COLO829 (cell line): ENCODE measurements at regions not wholly inside any gene's neighbourhood (a gene's known extent, or its start where the extent isn't known, plus 50 kb on each side); places are given as distances from the start of the nearest gene placed in this dataset.

Source experiments
- DNase-seq: peaks from one replicate; pipeline ENCODE4 v3.0.0; 2012; ENCODE audit warnings: low spot score

DNA sequence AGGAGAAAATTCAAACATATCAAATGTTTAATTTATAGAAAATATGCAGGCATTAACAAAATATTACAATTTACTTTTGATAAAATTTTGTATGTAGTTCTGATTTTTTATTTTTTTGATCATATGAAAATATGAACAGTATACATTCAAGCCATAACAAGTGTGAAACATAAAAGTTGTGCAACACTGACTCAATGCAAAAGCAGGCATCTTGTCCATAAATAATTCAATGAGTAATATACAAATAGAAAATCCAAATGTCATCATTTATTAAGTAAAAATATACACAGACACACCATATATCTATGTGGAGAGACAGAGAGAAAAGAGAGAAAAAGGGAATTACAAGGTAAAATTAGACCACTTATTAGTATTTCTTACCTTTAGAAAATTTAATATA is 1183.9 kb downstream of the SLITRK1 start:
- DNase-seq: no peak

DNA sequence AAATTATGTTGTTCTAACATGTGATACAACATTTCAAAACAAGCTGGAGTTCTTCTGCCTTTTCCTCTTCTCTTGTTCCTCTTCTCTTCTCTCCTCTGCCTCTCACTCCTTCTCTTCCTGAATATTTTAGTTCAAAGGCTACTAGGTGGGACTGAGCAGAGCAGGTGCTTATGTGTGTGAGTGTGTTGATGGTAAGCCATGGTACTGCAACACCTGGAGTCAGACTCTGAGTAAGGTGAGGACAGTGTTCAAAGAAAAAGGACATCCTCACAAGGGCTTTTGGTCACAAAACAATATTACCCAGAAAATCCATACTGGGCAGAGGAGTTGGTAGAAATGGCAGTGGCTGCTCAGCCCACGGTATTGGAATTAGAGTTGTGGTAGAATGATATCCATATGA is 1188.7 kb downstream of the SLITRK1 start:
- DNase-seq: no peak

DNA sequence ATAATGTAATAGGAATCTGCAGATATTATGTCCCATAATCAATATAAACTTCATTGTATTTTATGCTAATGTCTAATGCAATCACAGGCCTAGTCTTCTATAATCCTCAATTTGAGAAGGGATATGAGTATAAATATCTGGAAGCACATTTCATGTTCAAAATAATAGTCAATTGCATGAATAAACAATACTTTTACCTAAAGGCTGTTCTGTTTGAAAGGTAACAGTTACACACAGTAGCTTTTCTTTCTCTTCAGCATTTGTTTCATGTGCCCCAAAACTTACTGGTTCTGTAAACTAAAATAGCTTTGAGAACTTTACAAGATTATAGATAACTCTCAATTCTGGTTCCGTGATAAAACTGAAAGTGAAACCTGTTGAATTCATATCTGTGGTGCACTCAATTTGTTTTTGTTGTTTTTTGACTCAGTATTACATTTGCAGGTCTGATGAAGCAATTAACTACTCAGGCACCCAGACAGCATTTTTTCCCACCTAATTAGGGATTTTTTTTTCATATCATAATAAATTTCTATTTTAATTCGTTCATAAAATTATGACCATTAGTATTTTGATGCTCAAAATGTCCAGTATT is 1193.8 kb downstream of the SLITRK1 start:
- DNase-seq: no peak

DNA sequence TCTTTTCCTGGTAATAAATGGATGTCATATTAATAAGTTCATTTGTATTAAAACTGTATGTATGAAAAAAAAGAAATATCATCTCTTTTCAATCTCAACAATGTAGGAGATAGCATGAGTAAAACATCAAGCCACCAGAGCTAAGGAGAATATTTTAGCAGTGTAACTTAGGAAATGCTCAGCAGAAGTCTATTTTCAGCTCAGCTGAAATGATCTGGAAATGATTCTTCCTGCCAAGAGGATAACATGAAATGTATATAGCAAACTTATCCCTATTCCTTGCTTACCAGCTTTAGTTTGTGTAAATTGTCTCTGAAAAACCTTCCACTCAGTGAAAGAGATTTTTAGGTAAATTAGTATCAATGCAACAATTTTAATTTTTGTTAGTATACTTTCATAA is 1194.4 kb downstream of the SLITRK1 start:
- DNase-seq: no peak

DNA sequence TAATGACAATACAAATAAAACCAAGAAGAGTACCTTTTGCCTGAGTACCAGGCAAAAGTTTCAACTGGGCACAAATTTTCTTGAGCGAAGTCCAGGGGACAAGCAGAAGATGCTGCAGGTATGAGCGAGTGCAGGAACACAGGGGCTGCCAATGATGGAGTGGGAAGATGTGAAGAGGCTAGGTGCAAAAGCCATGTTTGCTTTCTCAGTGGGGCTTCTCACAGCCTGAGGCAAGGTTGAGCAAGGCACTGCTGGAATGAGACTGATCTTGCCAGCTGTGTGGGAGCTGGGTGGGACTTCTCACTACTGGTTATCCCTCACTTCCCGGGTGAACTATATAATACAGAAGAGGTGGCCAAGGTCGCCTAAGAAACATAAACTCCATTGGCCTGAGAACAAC is 1200.7 kb downstream of the SLITRK1 start:
- no peak for DNase-seq

DNA sequence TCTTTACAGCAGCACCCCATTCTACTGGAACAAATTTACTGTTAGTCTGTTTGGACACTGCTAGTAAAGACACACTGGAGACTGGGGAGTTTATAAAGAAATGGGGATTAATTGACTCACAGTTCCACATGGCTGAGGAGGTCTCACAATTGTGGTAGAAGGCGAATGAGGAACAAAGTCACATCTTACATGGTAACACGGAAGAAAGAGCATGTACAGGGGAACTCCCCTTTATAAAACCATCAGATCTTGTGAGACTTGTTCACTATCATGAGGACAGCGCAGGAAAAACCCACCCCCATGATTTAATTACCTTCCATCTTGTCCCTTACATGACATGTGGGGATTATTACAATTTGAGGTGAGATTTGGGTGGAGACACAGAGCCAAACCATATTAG is 1204.2 kb downstream of the SLITRK1 start:
- no peak for DNase-seq

DNA sequence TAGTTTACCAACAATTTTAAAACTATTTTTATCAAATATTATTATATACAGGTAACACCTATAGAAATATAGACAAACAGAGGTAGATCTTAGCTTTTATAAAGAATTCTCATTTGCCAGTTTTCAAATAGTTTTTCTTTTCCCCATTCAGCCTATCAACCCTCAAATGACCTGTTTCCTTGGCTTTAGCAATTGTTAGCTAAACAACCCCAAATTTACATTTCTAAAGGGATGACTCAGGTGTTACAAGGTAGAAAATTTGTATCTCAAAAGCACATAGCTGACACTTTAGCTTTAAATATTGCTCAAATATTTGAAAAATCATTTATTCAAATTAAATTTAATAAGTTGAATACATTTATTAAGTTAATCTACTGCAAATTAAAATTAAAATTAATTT is 1207.2 kb downstream of the SLITRK1 start:
- no peak for DNase-seq

DNA sequence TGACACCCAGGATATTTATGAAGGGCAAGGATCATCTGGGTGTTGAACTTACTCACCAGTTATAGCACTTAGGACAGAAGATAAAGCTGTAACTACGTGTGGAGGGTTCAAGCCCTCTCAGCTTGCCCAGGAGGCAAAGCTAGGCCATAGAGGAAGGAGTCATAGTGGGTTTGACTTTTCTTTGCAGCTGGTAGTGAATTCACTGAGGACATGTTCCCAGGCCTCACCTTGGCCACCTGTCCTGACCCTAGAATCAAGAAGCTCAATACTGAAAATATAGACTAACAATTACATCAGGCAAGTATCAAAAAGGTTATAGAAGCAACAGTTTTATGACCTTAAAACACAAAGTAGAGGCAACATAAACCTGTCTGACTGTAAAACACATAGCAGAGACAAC is 1207.7 kb downstream of the SLITRK1 start:
- no peak for DNase-seq

DNA sequence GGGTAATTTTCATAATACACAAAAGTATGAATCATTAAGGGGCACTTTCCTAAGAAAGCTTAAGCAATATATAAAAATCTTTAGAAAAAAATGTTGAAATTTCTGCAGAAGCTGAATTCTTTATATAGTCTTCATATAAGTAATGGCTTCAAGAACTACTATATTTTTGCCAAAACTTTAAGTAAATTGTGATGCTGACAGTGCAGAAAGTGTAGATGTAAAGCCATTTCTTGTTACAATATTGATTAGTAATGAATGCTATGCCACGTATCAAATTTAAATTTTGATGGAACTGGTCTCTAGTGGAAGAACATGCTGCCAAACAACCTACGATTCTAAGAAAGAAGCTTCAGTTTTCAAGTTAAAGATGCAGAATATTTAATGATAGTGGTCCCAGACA is 1210.0 kb downstream of the SLITRK1 start:
- DNase-seq: no peak

DNA sequence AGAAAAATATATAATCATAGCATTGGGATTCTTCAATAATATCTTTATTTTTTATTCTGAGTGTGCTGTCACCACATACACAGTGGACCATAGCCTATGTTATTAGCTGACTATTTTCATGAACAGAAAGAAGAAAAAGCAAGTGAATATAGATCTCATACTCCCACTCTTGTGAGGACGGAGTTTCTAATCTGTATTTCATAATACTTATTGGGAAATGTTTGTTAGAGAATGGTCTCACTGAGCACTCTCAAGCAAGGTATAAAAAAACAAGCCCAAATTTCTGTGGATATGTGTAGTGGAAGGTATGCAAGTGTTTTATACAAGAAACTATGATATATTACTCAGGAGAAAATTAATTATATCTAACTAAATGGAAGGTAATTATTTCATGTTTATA is 1218.1 kb downstream of the SLITRK1 start:
- no peak for DNase-seq

DNA sequence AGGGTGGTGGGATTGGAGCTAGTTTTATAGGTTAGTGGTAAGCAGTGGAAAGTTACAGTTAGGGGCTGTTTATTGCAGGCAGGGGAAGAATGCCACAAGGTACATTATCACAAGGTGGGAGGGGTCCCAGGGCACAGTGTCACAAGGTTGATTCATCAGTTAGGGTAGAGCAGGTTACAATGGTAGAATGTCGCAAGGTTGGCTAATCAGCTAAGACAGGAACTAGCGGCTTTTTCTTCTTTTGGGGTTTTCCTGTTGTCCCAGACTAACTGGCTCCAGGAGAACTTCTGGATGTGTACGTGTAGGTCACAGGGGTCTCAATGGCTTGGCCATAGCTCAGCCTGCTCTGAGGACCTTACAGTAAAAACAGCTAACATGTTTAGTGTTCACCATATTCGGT is 1221.1 kb downstream of the SLITRK1 start:
- no peak for DNase-seq

DNA sequence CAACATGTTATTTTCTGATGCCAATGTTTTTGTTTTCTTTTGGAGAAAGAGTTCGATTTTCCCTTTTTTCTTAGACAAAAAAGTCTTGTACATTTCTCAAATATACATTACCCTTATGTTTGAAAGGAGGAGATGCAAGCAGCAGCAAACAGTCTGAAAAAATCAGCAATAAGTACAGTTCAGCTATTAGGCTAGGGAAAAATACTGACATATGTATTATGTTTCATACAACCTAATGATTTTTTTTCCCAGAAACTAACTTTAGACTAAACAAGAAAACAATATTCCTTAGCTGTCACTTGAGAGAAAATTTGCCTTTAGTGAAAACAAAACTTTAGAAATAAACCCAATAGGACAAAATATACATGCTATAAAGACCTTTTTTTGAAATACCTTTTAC is 1223.5 kb downstream of the SLITRK1 start:
- DNase-seq: no peak

DNA sequence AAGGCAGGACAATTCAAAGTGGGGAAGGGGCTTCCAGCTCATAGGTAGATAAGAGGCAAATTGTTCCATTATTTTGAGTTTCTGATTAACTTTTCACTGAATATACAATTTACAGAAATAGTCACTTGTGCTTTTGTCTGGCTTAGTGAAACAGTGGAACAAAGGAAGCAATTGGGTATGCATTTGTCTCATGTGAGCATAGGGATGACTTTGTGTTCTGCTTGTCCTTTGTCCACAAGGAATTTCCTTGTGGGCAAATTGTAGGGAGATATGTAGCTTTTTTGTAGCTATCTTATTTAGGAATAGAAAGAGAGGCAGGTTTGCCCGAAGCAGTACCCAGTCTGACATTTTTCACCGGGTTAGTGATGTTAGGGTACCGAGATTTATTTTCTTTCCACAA is 1224.8 kb downstream of the SLITRK1 start:
- DNase-seq: no peak

DNA sequence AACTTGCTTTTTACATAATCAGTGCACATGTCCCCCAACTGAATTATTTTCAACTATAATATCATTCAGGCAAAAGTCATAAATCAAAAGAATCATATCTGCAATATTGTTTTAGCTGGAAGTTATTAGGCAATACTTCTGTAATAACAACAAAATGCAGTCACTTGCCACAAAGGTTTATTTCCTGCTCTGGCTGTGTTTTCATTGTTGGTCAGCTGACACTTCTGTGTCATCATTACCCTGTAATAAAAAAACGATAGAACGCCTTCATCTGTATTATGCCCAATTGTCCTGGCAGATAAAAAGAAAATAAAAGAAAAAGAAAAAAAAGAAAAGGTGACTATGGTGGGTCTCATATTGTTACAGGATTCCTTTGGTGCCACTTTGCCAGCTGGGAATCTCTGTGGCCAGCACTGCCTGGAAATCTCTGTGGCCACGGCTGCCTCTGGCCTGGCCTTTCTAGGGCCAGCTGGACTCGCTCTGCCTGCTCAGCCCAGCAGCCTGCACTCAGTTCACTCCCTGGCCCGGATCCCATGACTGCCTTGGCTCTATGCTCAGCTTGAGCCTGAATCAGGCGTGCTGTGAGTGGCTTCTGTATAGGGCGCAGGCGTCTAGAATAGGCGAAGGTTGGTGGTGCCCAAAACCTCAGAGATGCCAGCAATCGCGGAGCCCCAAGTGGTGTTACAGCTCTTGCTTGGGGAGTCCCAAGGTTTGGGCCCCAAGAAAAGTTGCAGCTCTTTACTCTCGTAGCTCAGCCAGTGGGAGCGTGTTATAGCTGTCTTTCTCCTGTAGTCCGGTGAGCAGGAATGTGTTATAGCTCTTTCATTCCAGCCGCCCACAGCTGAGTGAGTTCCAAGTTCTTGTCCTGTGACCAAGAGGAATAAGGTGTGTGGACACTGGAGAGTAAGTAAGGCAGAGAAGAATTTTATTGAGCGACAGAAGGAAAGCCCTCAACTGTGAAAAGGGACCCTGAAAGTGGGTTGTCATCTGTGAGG is 1227.1 kb downstream of the SLITRK1 start:
- DNase-seq: no peak

DNA sequence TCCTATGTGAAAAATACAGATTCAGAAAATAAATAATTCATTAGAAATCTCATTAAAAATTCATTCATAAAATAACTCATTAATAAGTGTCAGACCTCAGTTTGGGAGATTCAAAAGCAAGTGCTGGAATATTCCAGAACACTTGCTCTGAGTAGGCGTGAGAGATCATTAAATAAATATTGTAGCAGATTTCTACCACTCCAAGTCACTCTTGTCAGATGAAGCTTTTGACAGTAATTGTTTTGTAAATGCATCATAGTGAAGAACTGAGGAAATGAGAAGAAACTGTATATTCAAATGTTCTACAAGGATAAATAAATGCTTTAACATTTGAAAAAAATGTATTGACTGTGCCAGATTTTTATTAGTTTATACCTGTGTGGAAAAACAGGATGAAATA is 1228.1 kb downstream of the SLITRK1 start:
- no peak for DNase-seq

DNA sequence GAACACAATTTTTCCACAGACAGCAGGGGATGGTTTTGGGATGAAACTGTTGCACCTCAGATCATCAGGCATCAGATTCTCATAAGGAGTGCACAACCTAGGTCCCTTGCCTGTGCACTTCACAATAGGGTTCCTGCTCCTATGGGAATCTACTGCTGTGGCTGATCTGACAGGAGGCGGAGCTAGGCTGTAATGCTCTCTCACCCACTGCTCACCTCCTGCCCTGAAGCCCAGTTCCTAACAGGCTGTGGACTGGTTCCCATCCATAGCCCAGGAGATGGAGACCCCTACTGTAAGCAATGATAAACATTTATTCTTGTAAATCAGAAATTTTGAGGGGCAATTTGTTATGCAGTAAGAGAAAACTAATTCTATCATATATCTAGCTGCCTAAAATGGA is 1234.7 kb downstream of the SLITRK1 start:
- DNase-seq: no peak

DNA sequence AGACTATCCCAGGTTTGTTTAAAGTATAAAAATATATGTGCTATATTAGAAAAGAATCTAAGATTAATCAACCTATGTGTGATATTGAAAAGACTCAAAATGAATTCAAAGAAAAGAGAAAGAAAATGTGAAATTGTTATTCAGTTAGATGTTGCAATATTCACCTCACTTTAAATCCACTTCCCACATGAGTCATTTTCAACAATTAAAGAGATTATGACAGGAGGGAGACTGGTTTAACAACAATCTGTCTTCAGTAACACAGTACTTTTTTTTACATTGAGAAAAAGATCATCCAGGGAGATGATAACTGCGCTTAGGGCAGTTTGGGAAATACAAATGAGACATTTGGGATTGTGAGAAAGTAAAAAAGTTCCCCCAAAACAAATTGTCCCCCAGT is 1246.2 kb downstream of the SLITRK1 start:
- peak; percentile 3 for DNase-seq

DNA sequence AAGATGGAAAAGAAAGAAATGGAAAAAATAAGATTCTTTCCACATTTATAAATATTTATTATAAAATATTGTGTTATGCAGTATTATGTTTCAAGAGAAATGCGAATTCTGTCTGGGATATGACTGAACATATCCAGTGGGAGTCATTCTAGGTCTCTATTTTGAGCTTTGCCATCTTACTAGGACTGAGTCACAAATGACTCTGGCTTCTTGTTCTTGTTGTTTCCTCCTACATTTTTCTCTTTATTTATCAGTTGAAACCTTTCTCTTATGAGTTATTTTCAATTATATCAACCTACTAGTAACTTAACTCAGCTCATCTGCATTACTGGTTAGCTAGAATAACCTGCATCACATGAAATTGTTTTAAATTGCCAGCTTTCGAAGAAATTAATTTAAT is 1247.3 kb downstream of the SLITRK1 start:
- DNase-seq: no peak

DNA sequence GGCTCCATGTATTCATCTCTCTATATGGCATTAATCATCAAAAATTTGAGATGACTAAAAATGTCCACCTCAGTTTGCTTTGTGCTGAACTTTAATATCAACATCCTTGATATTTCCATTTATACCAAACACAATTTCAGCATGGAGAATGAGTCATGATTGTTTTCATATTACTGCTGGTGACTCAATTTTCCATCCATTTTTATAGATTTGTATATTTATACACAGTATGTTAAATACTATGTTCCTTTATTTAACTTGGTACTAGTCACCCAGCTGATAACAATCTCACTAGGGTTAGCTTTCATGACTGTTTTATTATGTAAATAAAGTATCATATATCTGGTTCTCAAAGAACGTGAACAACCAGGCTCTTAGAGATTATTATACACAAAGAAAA is 1255.1 kb downstream of the SLITRK1 start:
- no peak for DNase-seq

DNA sequence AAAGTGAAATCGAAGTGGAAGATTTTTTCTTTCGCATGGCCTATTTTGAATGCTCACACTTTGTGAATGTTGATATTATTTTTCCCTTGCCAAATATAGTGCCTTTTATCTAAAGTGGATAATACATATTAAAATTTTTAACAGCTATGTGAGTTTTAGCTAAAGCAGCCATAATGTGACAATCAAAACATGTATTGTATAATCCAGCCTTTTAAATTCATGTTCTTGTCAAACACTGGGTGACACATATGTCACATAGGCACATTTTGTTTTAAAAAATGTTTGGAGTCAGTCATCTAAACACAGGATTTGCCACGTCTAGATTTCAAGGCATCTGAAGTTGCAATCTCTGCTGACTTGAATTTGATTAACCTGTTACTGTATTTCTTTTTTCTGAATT is 1256.6 kb downstream of the SLITRK1 start:
- no peak for DNase-seq

DNA sequence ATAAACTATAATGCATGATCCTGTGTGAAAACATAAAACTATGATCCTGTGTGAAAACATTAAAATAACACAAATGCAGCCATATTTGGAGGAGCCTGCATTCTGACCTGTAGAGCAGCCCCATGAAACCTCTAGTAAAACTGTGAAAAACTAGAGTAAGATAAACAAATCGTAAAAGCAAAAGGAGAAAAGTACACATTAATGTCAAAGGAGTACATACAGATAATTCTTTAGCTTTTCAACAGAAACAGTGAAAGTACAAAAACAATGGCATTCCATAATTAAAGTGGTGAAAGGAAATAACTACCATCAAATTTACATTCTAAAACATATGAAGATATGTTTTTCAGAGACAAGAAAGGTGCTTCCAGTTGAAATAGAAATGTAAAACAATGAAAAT is 1267.2 kb downstream of the SLITRK1 start:
- no peak for DNase-seq

DNA sequence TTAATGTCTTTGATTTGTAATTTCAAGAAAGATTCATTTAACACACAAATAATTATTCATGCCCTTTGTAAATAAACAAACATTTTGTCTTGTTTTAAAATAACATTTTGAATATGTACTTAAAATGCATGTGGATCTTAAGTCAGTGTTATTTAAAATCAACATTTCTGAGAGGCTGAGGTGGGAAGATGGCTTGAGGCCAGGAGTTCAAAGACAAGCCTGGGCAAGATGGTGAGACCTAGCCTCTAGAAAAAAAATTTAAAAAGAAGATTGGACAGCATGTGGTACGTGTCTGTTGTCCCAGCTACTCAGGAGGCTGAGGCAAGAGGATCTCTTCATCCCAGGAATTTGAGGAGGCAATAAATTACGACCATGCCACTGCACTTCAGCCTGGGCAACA is 1268.2 kb downstream of the SLITRK1 start:
- DNase-seq: no peak

DNA sequence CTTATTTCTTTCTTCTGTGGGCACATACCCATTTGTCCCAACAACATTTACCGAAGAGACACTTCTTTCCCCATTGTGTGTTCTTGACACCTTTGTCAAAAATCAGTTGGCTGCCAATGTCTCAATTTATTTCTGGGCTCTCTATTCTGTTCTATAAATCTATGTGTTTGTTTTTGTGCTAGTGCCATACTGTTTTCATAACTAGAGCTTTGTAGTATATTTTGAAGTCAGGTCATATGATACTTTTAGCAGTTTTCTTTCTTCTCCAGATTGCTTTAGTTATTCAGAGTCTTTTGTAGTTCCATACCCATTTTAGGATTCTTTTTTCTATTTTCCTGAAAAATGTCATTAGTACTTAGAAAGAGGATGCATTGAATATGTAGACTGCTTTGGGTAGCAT is 1276.3 kb downstream of the SLITRK1 start:
- DNase-seq: no peak

DNA sequence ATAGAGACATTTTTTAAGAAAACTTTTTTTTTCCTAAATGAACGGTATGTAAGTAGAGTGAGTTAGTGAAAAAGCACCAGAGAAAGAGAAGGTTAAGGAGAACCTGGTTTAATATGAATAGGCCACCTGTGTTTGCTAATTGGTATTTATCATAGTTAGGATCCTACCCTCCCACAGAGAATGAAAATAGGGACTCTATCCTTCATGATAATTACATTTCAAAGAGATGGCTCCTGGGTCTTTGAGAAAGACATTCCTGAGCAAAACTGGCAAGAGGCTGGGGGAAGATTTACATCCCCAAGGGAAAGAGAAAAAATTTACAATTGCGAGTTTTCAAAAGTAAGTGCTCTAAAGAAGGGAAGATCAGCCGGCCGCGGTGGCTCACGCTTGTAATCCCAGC is 1284.5 kb downstream of the SLITRK1 start:
- no peak for DNase-seq
